ENCODE measurements at regions not wholly inside any gene's neighbourhood (a gene's known extent, or its start where the extent isn't known, plus 50 kb on each side); places are given as distances from the start of the nearest gene placed in this dataset.
A peak's percentile ranks its signal among the peaks of the same experiment; 100 is the strongest.

GRCh38 chr21:26388731-26389231 is 184.3 kb downstream of the CYYR1 start:
- Histone ChIP-seq H3K36me3 (ENCODE audit: control insufficient read depth, insufficient read depth, low read length) (no peaks in the 10 kb centered on the region), H3K4me3 (ENCODE audit: low read depth, low read length) (no peak overlapping the region), H3K27me3 (ENCODE audit: control insufficient read depth, insufficient read depth, low read length) (no peaks in the 10 kb centered on the region)
- peak; percentile 53 for DNase-seq (ENCODE audit: low read depth)
- no peak for TF ChIP-seq CTCF (IDR thresholded peaks at IDR 0.05; ENCODE audit: insufficient read depth, low read length, poor library complexity, severe bottlenecking)

GRCh38 chr21:26385721-26386120 is 187.4 kb downstream of the CYYR1 start:
- Histone ChIP-seq H3K27me3 (ENCODE audit: control insufficient read depth, insufficient read depth, low read length) (no peaks in the 10 kb centered on the region), H3K4me3 (ENCODE audit: low read depth, low read length) (no peak overlapping the region), H3K36me3 (ENCODE audit: control insufficient read depth, insufficient read depth, low read length) (no peaks in the 10 kb centered on the region)
- no peak for DNase-seq (ENCODE audit: low read depth)
- no peak for TF ChIP-seq CTCF (IDR thresholded peaks at IDR 0.05; ENCODE audit: insufficient read depth, low read length, poor library complexity, severe bottlenecking)

GRCh38 chr21:26379561-26379960 is 193.5 kb downstream of the CYYR1 start:
- no peak for TF ChIP-seq CTCF (IDR thresholded peaks at IDR 0.05; ENCODE audit: insufficient read depth, low read length, poor library complexity, severe bottlenecking)
- H3K4me3 ChIP-seq (ENCODE audit: low read depth, low read length): no peak overlapping the region
- DNase-seq (ENCODE audit: low read depth): no peak
- H3K36me3 ChIP-seq (ENCODE audit: control insufficient read depth, insufficient read depth, low read length): no peaks in the 10 kb centered on the region
- H3K27me3 ChIP-seq (ENCODE audit: control insufficient read depth, insufficient read depth, low read length): no peaks in the 10 kb centered on the region

- Histone ChIP-seq H3K27me3 (ENCODE audit: control insufficient read depth, insufficient read depth, low read length) (no peaks in the 10 kb centered on the region), H3K4me3 (ENCODE audit: low read depth, low read length) (no peak overlapping the region), H3K36me3 (ENCODE audit: control insufficient read depth, insufficient read depth, low read length) (no peaks in the 10 kb centered on the region)
- TF ChIP-seq CTCF (IDR thresholded peaks at IDR 0.05; ENCODE audit: insufficient read depth, low read length, poor library complexity, severe bottlenecking): no peak
- DNase-seq (ENCODE audit: low read depth): no peak
These were observed 195.9 kb downstream of the CYYR1 start for GRCh38 chr21:26377111-26377694.

GRCh38 chr21:26374817-26375216 is 198.3 kb downstream of the CYYR1 start:
- no peak for DNase-seq (ENCODE audit: low read depth)

More at GRCh38 chr21:26374817-26375216, 198.3 kb downstream of the CYYR1 start:
- Histone ChIP-seq H3K27me3 (ENCODE audit: control insufficient read depth, insufficient read depth, low read length) (no peaks in the 10 kb centered on the region), H3K36me3 (ENCODE audit: control insufficient read depth, insufficient read depth, low read length) (no peaks in the 10 kb centered on the region), H3K4me3 (ENCODE audit: low read depth, low read length) (no peak overlapping the region)
- TF ChIP-seq CTCF (IDR thresholded peaks at IDR 0.05; ENCODE audit: insufficient read depth, low read length, poor library complexity, severe bottlenecking): no peak
